T-helper 2 cell treated with Interferon-gamma antibody and Interleukin-4, amounts not matched to agents 100 ng/mL and 5 ng/mL, for 36 hours (primary cell): ENCODE measurements at regions not wholly inside any gene's neighbourhood (a gene's known extent, or its start where the extent isn't known, plus 50 kb on each side); places are given as distances from the start of the nearest gene placed in this dataset.
"Not testable (repeated sequence)": the region's sequence is repeated elsewhere in the genome, so short reads cannot be mapped to it uniquely, and the experiment has no call there.

Experiments used
- intact Hi-C: fragments of 100-400 bp; cut with micrococcal nuclease; formaldehyde crosslinking; loops from one replicate; pipeline ENCODE4 v1.15.1; 2023

DNA sequence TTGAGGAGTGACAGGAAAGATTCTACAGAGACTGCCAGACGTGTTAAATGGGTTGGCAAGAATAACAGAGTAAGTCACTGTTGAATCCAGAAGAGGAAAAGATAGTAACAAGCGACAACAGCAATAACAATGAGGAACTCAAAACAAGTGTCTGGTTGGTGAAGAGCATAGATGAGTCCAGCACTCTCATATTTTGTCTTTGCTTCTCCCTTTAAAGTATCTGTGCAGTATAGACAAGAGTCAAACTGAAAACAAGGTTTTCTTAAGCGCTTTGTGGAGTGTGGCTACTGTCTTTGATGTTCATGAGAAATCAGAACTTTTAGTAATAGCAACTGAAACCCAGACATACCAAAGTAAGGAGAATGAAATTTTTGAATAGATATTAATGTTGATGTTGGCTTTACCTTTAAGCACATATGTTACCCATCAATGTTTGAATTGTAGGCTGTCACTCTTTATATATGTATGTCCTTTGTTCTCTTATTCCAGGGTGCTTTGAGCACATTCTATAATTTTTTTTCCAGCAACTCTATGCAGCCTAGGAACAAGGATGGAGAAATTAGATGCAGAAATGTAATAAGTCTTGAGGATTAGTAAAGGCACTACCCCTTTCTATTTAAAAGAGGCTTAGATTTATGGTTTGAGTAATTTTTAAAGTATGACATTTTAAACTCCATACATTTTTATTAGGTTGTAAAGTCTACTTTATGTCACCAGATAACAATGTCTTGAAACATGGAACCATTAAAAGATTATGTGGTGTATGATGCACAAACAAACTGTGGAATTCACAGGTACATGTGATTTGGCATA, 185.5 kb downstream of the NFKBIZ start:
- intact Hi-C loops: no loop called here

DNA sequence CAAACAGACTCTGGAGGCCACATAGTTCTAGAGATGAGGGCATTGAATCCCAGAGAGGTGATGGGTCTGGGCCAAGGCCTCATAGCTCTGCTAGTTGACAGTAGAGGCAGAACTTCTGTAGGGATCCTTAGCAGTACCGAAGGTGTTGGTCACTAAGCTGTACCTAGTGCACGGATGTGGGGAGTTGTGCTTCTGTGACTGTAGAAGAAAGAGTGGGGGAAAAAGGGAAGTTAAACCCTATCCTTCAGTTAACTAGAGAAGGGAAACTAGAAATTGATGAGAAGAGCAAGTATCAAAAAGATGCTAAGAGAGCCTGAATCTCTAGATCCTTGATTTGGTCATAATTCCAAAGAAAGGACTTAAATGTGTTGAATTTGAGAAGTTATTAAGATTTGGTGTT, 186.7 kb downstream of the NFKBIZ start:
- intact Hi-C loops: no loop called here

DNA sequence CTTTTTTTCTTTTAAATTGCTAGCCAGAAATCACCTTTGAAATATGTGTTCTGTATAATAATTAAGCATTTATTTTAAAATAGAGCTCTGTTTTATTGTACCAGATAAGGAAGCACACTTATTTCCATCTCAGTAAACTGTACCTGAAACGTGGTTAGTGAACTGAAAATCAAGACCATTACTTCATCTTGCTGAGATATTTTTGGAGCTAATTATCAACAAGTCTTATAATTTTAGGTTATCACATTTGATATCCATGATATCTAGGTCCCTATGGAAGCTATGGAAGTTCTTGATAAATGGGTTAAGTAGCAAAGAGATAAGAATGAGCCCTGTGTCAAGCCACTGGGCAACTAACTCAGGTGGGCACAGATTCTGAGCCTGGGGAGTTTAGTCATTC, 187.2 kb downstream of the NFKBIZ start:
- intact Hi-C loops: no loop called here

DNA sequence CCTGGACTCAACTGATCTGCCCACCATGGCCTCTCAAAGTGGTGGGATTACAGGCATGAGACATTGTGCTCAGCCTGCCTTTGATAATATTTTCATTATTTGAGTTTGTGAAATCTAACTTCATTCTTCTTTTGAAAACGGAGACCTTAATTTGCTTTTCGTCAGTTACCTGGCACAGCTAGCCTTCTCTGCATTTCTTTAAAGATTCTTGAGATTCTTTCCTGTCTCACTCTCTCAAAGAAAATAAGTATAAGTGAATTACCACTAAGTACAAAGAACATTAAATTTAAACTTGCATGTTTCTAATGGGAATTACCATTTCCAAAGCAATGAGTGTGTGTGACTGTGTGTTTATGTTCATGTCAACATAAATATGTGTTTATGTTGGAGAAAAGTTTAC, 187.9 kb downstream of the NFKBIZ start:
- intact Hi-C loops: no loop called here

DNA sequence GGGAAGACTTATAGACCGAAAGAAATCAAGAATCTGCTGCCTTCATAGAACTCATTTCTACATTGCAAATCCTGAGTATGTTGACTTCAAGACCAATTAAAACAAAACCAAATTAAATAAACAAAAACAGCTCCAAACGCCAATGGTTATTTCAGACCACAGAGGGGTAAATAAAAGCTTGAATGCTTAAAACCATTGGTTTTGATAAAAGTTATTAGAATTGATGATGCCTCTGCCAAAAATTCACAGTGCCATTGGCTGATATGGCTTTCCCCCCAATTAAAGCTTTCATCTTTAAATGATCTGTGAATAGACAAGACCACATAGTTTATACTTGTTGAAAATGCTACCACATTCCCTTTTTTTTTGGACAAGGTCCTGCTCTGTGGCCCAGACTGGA, 188.5 kb downstream of the NFKBIZ start:
- intact Hi-C loops: no loop called here

DNA sequence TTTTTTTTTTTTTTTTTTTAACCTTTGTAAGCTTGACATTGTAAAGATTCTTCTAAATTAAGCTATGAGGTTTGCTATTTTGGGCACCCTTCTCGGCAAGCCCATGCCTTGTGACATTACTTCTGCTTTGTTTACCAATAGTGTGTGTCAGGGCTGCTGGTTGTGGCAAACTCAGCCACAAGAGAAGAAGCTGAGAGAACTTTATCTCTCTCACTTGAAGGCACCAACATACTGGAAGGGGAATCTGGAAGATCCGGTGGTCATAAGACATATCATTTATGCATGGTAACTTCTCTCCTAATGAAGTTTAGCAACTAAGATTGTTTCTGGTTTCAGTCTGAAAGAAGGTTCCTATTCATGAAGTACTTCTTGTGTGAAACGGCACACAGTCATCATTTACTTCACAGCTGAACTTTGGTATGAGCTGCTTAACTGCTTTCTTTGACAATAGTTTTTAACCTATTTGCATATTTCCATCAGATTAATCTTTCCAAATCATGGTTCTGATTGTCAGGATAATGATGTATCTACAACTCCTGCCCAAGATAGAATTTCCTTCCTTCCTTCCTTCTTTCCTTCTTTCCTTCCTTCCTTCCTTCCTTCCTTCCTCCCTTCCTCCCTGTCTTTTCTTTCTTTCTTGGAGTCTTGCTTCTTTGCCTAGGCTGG, 189.3 kb downstream of the NFKBIZ start:
- intact Hi-C loops: no loop called here

DNA sequence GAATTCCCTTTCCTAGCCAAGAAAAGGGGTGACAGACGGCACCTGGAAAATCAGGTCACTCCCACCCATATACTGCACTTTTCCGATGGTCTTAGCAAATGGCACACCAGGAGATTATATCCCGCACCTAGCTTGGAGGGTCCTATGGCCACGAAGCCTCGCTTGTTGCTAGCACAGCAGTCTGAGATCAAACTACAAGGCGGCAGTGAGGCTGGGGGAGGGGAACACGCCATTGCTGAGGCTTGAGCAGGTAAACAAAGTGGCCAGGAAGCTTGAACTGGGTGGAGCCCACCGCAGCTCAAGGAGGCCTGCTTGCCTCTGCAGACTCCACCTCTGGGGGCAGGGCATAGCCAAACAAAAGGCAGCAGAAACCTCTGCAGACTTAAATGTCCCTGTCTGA, 190.8 kb downstream of the NFKBIZ start:
- intact Hi-C loops: not testable (repeated sequence)

DNA sequence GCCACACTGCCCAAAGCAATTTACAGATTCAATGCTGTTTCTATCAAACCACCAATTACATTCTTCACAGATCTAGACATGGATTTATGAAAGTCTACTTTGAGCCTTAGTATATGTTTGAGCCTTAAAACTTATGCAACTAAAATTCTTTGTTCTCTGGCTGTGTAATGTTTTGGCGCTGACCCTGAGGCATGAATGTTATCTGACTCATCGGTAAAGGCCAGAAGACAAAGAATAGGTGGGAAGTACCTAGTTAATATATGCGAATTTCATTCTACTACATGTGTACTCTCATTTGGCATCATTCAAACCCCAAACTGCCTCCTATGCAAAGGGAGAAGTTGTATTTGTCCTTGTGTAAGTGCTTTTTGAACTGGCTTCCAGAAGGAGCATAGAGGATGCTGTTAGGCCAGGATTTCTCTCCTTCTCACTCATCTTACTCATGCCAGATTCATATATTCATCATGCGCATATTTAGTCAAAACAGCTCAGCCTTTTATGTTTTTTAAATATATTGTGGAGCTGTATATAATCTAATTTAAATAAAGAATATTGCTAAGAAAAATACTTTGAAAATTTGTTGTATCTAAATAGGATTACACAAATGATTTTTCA, 204.2 kb downstream of the NFKBIZ start:
- intact Hi-C loops: no loop called here

DNA sequence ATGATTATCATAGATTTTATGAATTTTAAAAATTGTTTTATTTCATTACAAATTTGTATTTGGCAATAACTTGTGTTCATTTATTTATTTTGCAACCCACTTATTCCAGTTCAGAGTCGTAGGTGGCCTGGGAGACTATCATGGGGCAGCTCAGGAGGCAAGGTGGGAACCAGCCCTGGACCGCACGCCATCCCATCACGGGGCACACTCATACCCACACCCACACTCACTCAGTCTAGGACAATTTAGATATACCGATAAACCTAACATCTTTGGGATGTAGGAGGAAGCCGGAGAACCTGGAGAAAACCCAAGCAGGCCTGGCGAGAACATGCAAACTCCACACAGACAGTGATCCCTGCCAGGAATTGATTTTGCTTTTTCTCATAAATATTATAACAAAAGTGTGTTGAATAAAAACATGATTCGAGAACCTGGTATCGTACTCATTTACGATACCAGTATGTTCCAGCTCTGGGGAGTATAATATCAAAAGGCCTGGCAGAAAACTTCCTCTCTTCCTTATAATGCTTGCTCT, 205.3 kb downstream of the NFKBIZ start:
- intact Hi-C loops: loop anchor here (5.0 kb wide), 2 partner anchors 117 to 202 kb away; no protein-coding TSS in a partner anchor

DNA sequence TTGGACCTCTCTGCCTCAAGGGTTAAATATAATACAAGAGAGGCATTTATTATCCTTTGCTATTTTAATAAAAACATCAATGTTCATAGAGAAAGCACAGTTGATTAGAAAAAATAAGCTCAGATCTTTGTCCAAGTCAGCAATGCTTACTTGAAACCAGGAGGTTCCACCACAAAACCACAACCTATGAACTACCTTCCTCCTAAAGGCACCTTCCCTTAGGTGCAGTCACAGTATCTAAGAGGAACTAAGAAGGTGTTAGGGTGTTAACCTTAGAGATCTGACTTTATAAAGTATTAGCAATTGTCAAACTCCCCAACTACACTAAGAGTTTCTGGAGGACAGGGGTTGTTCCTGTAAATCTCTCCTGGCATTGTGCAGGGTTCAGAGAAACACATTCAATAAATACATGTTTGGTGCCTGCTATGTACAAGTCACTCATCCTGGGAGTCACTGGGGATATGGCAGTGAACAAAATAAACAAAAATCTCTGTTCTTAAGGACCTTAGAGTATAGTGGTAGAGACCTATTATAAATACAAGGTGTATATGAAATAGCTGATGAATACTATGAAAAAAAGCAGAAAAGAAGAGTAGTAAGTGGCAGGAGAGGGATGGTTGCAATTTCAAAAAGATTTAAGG, 208.6 kb downstream of the NFKBIZ start:
- intact Hi-C loops: loop anchor here (5.0 kb wide), 2 partner anchors 121 to 206 kb away; no protein-coding TSS in a partner anchor

DNA sequence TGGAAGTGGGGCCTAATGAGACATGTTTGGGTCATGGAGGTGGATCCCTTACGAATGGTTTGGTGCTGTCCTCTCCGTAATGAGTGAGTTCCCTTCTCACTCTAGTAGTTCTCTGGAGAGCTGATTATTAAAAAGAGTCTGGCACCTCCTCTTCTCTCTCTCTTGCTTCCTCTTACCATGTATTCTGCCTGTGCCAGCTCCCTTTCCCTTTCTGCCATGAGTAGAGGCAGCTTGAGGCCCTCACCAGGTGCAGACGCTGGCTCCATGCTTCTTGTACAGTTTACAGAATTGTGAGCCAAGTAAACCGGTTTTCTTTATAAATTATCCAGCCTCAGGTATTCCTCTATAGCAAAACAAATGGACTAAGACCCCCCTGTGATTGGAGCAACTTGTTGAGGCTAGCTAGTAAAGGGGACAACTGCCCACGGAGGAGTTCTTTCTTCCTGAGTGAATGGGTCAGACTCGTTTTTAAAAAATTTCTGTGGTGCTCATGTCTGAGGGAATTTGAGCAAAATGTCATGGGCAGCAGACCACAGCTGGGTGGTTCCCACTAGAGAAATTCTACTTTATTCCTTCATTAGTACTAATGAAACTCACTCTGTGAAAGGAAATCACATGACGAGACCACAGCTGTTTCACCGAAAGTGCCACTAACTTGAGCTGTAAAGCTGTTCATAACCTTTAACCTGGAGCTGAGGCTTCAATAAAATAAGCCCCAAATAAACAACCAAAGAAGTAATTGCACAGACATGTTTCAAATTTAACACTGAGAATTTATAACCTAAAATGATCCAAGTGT, 210.0 kb downstream of the NFKBIZ start:
- intact Hi-C loops: loop anchor here (5.0 kb wide), 2 partner anchors 122 to 207 kb away; no protein-coding TSS in a partner anchor

DNA sequence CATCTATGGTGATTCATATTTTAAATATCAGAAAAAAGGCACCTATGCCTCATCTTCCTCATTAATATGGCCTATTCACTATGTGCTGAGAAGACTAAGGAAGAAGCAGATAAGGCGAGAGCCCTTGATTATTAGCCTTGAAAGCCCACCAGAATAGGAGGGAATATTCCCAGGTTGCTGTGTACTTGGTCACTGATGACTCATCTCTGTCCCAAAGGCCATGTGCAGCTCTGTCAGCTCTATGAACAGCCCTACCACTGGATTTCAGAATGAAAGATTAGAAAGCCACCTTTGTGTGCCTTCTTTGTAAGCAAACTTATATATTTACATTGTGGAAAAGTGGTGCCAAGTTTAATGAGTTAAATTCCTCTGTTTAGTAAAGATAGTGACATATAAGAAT, 211.5 kb downstream of the NFKBIZ start:
- intact Hi-C loops: no loop called here

DNA sequence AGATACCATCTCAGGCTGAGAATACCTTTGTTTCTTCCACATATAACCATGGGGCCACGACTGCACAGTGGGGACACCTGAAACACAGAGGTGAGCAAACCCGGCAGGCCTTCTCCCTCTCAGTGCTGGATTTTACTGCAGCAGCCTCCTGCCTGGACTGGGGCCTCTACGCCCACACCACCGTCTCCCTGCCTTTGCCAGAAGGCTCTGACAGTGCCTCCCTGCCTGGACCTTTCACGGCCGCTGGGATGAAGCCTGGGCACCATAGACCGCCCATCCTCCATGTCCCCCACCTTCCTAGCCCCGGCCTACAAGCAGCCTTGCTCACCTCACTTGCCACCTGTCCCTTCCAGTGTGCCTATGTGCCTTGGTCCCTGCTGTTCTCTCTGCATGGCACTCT, 214.3 kb downstream of the NFKBIZ start:
- intact Hi-C loops: no loop called here

DNA sequence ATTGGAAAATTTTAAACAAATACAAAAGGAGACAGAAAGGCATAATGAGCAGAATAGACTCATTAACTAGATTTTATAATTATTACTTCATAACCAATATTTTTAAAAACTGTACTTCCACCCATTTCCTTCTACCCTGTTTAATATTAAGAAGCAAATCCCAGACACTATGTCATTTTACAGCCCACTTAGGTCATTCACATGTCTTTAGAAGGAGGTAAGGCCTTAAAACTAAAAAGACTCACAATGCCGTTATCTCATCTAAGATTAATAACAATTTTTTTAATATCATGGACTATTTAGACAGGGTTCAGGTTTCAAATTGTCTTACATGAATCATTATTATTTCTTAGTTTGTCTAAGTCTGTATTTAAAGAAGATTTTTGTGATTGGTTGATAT, 217.2 kb downstream of the NFKBIZ start:
- intact Hi-C loops: no loop called here

DNA sequence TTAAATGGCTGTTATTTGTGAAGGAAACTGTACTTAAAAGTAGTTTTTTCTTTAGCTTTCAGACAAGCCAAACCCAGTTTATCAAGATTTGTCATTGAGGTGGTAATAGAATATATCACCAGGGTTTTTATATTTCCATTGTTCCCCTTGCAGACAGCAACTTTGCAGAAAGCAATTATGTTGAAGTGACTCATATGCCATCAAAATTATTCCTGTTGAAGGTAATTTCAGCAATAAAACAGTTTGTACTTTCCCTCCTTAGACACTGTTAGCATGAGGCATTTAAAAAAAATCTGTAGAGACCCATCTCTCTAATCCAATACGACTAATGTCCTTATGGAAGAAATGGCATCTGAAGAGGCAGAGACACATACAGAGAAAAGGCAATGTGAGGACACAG, 219.0 kb downstream of the NFKBIZ start:
- intact Hi-C loops: no loop called here

DNA sequence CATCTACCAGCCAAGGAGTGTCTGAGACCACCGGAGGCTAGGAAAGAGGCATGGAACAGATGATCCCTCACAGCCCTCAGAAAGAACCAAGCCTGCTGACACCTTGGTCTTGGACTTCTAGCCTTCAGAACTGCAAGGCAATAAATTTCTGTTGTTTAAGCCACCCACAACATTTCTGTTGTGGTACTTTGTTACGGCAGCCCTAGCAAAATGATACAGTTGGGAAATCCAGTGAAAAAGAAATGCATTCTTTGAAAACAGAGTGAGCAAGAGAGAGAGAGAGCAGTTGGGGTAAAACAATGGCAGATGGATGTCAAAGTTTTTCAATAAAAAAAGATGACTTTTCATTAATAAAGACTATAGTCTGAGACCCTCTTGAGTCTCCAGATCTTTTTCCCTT, 219.4 kb downstream of the NFKBIZ start:
- intact Hi-C loops: no loop called here

DNA sequence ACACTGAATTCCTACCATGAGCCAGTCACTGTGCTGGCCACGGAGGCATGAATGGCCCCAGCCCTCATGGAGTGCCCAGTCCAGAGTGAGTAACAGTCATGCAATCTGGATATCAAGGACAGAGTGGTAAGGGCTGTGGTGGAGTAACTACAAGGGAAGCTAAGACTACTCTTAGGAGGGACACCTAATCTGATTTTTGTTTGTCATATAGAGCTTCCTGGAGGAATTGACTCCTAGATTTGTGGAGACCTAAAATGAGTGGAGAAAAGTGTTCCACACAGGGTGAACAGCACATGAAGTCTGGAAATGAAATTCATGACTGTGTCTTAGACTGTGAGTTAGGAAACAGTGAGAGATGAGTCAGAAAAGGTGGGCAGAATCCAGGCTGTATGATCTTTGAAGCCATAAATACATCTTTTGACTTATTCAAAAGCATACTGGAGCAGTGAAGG, 219.9 kb downstream of the NFKBIZ start:
- intact Hi-C loops: no loop called here

DNA sequence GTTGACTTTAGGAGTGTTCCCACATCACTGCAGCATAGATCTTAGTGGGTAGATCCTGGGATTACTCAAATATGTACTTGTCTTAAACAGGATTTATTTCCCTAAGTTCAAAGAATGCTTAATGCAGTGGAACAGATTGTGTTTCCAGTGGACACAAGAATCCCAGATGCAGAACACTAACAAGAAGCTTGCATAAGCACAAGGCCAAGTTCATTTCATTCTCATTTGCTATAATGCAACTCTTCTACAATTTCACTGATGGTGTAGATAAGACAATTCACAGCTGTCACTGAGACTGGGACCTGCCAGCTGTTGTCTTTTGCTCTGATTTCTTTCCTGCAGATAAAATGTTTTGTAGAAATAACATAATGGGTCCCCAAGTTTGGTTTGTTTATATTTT, 225.6 kb downstream of the NFKBIZ start:
- intact Hi-C loops: no loop called here

DNA sequence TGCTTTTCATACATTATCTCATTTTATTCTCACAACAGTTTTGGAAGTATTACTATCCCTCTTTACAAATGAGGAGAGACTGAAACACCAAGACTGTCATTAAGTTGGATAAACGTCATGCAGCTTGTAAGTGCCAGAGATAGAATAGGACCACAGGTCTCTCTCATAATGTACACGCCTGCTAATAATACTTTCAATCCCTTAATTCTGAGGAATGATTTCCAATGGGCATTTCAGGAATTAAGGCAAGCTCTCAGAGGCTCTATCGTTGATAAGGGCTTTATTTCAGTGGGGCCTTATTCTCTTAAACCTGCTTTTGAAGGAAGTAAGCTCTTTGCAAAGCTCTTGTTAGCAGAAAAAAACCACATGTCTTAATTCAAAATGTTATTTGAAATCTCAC, 229.1 kb downstream of the NFKBIZ start:
- intact Hi-C loops: loop anchor here (2.0 kb wide), 1 partner anchor 36 kb away; no protein-coding TSS in a partner anchor
